ENCODE measurements at regions not wholly inside any gene's neighbourhood (a gene's known extent, or its start where the extent isn't known, plus 50 kb on each side); places are given as distances from the start of the nearest gene placed in this dataset.
"Not testable (repeated sequence)": the region's sequence is repeated elsewhere in the genome, so short reads cannot be mapped to it uniquely, and the experiment has no call there.

DNA sequence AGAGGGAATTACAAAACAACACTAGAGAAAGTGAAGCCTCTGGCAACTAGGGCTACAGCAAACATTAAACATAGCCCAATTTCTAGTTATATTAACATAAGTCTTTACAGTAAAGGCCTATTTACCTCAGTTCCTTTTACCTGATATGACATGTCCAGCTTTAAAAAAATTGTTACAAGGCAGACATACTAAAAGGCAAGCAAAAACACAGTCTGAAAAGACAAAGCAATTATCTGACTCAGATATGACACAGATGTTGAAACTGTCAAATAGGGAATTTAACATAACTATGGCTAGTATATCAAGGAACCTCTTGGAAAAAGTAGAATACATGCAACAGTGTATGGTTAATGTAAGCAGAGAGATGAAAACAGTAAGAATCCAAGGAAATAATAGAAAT, 238.6 kb downstream of the RAP2B start:
- Histone ChIP-seq H3K27me3 (no peaks in the 10 kb centered on the region), H3K4me1 (no peaks in the 10 kb centered on the region), H3K4me3 (no peak overlapping the region), H3K9me3 (no peaks in the 10 kb centered on the region), H3K36me3 (no peaks in the 10 kb centered on the region), H3K27ac (no peak overlapping the region)
- TF ChIP-seq POLR2A (IDR thresholded peaks at IDR 0.05), result no peak
- TF ChIP-seq POLR2AphosphoS5 (IDR thresholded peaks at IDR 0.05), result no peak
- no peak for TF ChIP-seq CTCF (IDR thresholded peaks at IDR 0.05)
- intact Hi-C loops (cut with DNase I; ENCODE audit: low total_unique reads), result no loop called here
- no peak for DNase-seq (ENCODE audit: low spot score in 2 of 2)

DNA sequence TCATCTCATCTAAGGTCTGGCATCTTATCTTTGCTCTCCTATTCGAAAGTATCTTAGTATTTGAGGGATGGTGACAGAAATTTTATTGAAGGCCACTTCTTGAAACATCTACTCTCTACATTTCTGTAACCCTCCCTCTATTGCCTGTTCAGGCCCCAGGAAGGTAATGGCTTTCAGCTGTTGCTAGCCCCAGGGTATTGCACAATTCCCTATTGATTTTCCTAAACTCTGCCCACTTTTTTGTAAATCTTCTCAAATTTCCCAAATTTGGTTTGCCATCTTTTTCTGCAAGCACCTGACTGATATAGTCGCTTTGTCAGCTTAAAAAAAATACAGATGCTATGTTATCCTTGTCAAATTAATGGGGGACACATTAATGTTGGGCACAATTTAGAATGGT, 242.1 kb downstream of the RAP2B start:
- H3K9me3 ChIP-seq, result no peaks in the 10 kb centered on the region
- H3K4me1 ChIP-seq, result no peaks in the 10 kb centered on the region
- no peak overlapping the region for H3K4me3 ChIP-seq
- intact Hi-C loops (cut with DNase I; ENCODE audit: low total_unique reads), result no loop called here
- no peaks in the 10 kb centered on the region for H3K36me3 ChIP-seq
- DNase-seq (ENCODE audit: low spot score in 2 of 2), result no peak
- H3K27ac ChIP-seq, result no peak overlapping the region
- no peaks in the 10 kb centered on the region for H3K27me3 ChIP-seq
- TF ChIP-seq CTCF (IDR thresholded peaks at IDR 0.05) (no peak), POLR2AphosphoS5 (IDR thresholded peaks at IDR 0.05) (no peak), POLR2A (IDR thresholded peaks at IDR 0.05) (no peak)

DNA sequence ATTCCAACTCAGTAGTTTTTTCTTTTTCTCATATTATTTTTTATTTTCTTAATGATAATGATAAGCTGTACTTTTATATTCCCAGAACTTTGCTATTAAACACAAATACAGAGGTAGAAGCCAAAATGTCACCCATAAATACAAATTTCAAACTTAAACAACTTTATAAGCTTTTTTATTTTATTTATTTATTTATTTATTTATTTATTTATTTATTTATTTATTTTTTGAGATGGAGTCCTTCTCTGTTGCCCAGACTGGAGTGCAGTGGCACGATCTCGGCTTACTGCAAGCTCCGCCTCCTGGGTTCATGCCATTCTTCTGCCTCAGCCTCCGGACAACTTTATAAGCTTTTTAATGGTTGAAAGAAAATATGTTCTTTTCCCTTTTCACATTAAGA, 243.3 kb downstream of the RAP2B start:
- H3K4me3 ChIP-seq; H3K27ac ChIP-seq; H3K36me3 ChIP-seq; DNase-seq (ENCODE audit: low spot score in 2 of 2); H3K4me1 ChIP-seq; H3K9me3 ChIP-seq; intact Hi-C loops (cut with DNase I; ENCODE audit: low total_unique reads); H3K27me3 ChIP-seq: not testable (repeated sequence)

- H3K4me1 ChIP-seq, result no peaks in the 10 kb centered on the region
- no peaks in the 10 kb centered on the region for H3K9me3 ChIP-seq
- no peaks in the 10 kb centered on the region for H3K36me3 ChIP-seq
- TF ChIP-seq POLR2A (IDR thresholded peaks at IDR 0.05), result no peak
- no peak for TF ChIP-seq POLR2AphosphoS5 (IDR thresholded peaks at IDR 0.05)
- TF ChIP-seq CTCF (IDR thresholded peaks at IDR 0.05), result no peak
- H3K4me3 ChIP-seq, result no peak overlapping the region
- intact Hi-C loops (cut with DNase I; ENCODE audit: low total_unique reads), result no loop called here
- no peak overlapping the region for H3K27ac ChIP-seq
- no peaks in the 10 kb centered on the region for H3K27me3 ChIP-seq
- no peak for DNase-seq (ENCODE audit: low spot score in 2 of 2)
Measured at GRCh38 chr3:153410517-153410916, 248.5 kb downstream of the RAP2B start.

- no peaks in the 10 kb centered on the region for H3K27me3 ChIP-seq
- no peak for TF ChIP-seq POLR2AphosphoS5 (IDR thresholded peaks at IDR 0.05)
- TF ChIP-seq POLR2A (IDR thresholded peaks at IDR 0.05), result no peak
- no peak for TF ChIP-seq CTCF (IDR thresholded peaks at IDR 0.05)
- no peak overlapping the region for H3K27ac ChIP-seq
- no peaks in the 10 kb centered on the region for H3K36me3 ChIP-seq
- DNase-seq (ENCODE audit: low spot score in 2 of 2), result no peak
- no peak overlapping the region for H3K4me3 ChIP-seq
- intact Hi-C loops (cut with DNase I; ENCODE audit: low total_unique reads), result no loop called here
- peaks cover 12 to 14% of the 10 kb centered on the region in 2 donors for H3K9me3 ChIP-seq
- H3K4me1 ChIP-seq, result no peaks in the 10 kb centered on the region
Measured at GRCh38 chr3:153414982-153415381, 253.0 kb downstream of the RAP2B start.

- TF ChIP-seq POLR2A (IDR thresholded peaks at IDR 0.05) (no peak), CTCF (IDR thresholded peaks at IDR 0.05) (no peak), POLR2AphosphoS5 (IDR thresholded peaks at IDR 0.05) (no peak)
- Histone ChIP-seq H3K9me3 (peaks cover 15 to 60% of the 10 kb centered on the region in 2 donors), H3K4me1 (no peaks in the 10 kb centered on the region), H3K27me3 (no peaks in the 10 kb centered on the region), H3K4me3 (no peak overlapping the region), H3K36me3 (no peaks in the 10 kb centered on the region), H3K27ac (no peak overlapping the region)
- intact Hi-C loops (cut with DNase I; ENCODE audit: low total_unique reads), result no loop called here
- no peak for DNase-seq (ENCODE audit: low spot score in 2 of 2)
Measured at GRCh38 chr3:153422314-153422713, 260.3 kb downstream of the RAP2B start.

DNA sequence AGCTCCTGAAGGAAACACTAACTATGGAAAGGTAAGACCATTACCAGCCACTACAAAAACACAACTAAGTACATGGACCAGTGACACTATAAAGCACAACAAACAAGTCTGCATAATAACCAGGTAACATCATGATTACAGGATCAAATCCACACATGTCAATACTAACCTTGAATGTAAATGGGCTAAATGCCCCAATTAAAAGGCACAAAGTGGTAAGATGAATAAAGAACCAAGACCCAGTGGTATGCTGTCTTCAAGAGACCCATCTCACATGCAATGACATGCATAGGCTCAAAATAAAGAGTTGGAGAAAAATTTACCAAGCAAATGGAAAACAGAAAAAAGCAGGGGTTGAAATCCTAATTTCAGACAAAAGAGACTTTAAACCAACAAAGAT, 261.8 kb downstream of the RAP2B start:
- H3K36me3 ChIP-seq; H3K4me3 ChIP-seq; H3K27ac ChIP-seq; H3K27me3 ChIP-seq; intact Hi-C loops (cut with DNase I; ENCODE audit: low total_unique reads); DNase-seq (ENCODE audit: low spot score in 2 of 2); H3K4me1 ChIP-seq: not testable (repeated sequence)
- H3K9me3 ChIP-seq, result peaks cover 7 to 52% of the 10 kb centered on the region in 2 donors

Data from breast epithelium (tissue), 4 donors.